WTC11 (cell line): ENCODE measurements at regions not wholly inside any gene's neighbourhood (a gene's known extent, or its start where the extent isn't known, plus 50 kb on each side); places are given as distances from the start of the nearest gene placed in this dataset.

Experiments used
- ATAC-seq: fragments of 200-7000 bp; cut with Tn5 transposase; 2 replicates; pipeline ENCODE4 v1.10.0; 2021; ENCODE audit warnings: mild to moderate bottlenecking, moderate library complexity
- CTCF ChIA-PET: fragments of 300-600 bp; sonication (Branson Sonifier 250); formaldehyde crosslinking; loops from one replicate; lab custom pipeline; 2021; ENCODE audit warnings: antibody characterized with exemption; lab: Charles Lee
- POLR2A ChIA-PET: fragments of 350-600 bp; sonication (Branson Sonifier 250); formaldehyde crosslinking; loops from one replicate; lab custom pipeline; 2021; ENCODE audit warnings: antibody characterized with exemption; lab: Charles Lee
- DNase-seq: peaks from one replicate; pipeline ENCODE4 v3.0.0; 2021; ENCODE audit warnings: low spot score
- H3K27ac Mint-ChIP-seq: 2 replicates; pipeline ENCODE4 v1.8.0; 2021; ENCODE audit warnings: mixed read lengths
- H3K27me3 Mint-ChIP-seq: 2 replicates; pipeline ENCODE4 v1.8.0; 2021; ENCODE audit warnings: low read depth, mild to moderate bottlenecking, moderate library complexity, mixed read lengths
- H3K36me3 Mint-ChIP-seq: 2 replicates; pipeline ENCODE4 v1.8.0; 2021; ENCODE audit warnings: mixed read lengths
- H3K4me1 Mint-ChIP-seq: 2 replicates; pipeline ENCODE4 v1.8.0; 2022; ENCODE audit warnings: mixed read lengths
- H3K4me3 Mint-ChIP-seq: 2 replicates; pipeline ENCODE4 v1.8.0; 2021; ENCODE audit warnings: mild to moderate bottlenecking, moderate library complexity, mixed read lengths
- H3K9me3 Mint-ChIP-seq: 2 replicates; pipeline ENCODE4 v1.8.0; 2021; ENCODE audit warnings: mixed read lengths
- ESRRA ChIP-seq: sonication (generic); formaldehyde crosslinking; IDR thresholded peaks from 2 replicates; pipeline ENCODE4 v1.8.1; 2022; ENCODE audit warnings: mild to moderate bottlenecking, missing genetic modification reagents, borderline replicate concordance
- FOXJ3 ChIP-seq: sonication (generic); formaldehyde crosslinking; IDR thresholded peaks from 2 replicates; pipeline ENCODE4 v1.9.0; 2021; ENCODE audit warnings: missing genetic modification reagents, mild to moderate bottlenecking, borderline replicate concordance
- FOXK1 ChIP-seq: sonication (generic); formaldehyde crosslinking; IDR thresholded peaks from 2 replicates; pipeline ENCODE4 v1.8.0; 2022; ENCODE audit warnings: mild to moderate bottlenecking, moderate library complexity, missing genetic modification reagents
- FOXP1 ChIP-seq: sonication (generic); formaldehyde crosslinking; IDR thresholded peaks from 2 replicates; pipeline ENCODE4 v1.8.0; 2022; ENCODE audit warnings: missing genetic modification reagents, mild to moderate bottlenecking, moderate library complexity, borderline replicate concordance
- GRHL2 ChIP-seq: fragments of 250-450 bp; sonication (Bioruptor Pico); IDR thresholded peaks from 2 replicates; pipeline ENCODE4 v1.8.0; 2022; ENCODE audit warnings: mild to moderate bottlenecking, moderate library complexity; ENCODE audit not compliant: insufficient replicate concordance, severe bottlenecking
- NFE2L1 ChIP-seq: sonication (generic); formaldehyde crosslinking; IDR thresholded peaks from 2 replicates; pipeline ENCODE4 v1.8.1; 2023; ENCODE audit warnings: missing genetic modification reagents
- SMAD4 ChIP-seq: sonication (generic); formaldehyde crosslinking; IDR thresholded peaks from 2 replicates; pipeline ENCODE4 v1.8.0; 2022; ENCODE audit warnings: mild to moderate bottlenecking, missing genetic modification reagents
- TCF7 ChIP-seq: sonication (generic); formaldehyde crosslinking; IDR thresholded peaks from 2 replicates; pipeline ENCODE4 v1.8.0; 2022; ENCODE audit warnings: mild to moderate bottlenecking, low read depth, missing genetic modification reagents, moderate library complexity
- ZNF138 ChIP-seq: sonication (generic); formaldehyde crosslinking; conservative IDR thresholded peaks from 2 replicates; pipeline ENCODE4 v1.8.1; 2022; ENCODE audit warnings: mild to moderate bottlenecking, moderate library complexity, missing genetic modification reagents
- ZNF416 ChIP-seq: fragments of 250-450 bp; sonication (Bioruptor Pico); IDR thresholded peaks from 2 replicates; pipeline ENCODE4 v1.9.0; 2021; ENCODE audit warnings: mild to moderate bottlenecking, inconsistent platforms
- TF ChIP-seq, protein P1 (sequence below): sonication (generic); formaldehyde crosslinking; IDR thresholded peaks from 2 replicates; pipeline ENCODE4 v1.8.0; 2023; ENCODE audit warnings: missing genetic modification reagents, mild to moderate bottlenecking, borderline replicate concordance
- TF ChIP-seq, protein P2 (sequence below): sonication (generic); formaldehyde crosslinking; conservative IDR thresholded peaks from 2 replicates; pipeline ENCODE4 v1.8.1; 2022; ENCODE audit warnings: mild to moderate bottlenecking, missing genetic modification reagents
- TF ChIP-seq, protein P3 (sequence below): sonication (generic); formaldehyde crosslinking; IDR thresholded peaks from 2 replicates; pipeline ENCODE4 v1.8.1; 2023; ENCODE audit warnings: mild to moderate bottlenecking, missing genetic modification reagents, moderate library complexity
- TF ChIP-seq, protein P4 (sequence below): fragments of 250-450 bp; sonication (Bioruptor Pico); conservative IDR thresholded peaks from 2 replicates; pipeline ENCODE4 v1.9.0; 2021; ENCODE audit warnings: mild to moderate bottlenecking
- TF ChIP-seq, protein P5 (sequence below): sonication (generic); formaldehyde crosslinking; IDR thresholded peaks from 2 replicates; pipeline ENCODE4 v1.8.0; 2022; ENCODE audit warnings: mild to moderate bottlenecking, missing genetic modification reagents
- TF ChIP-seq, protein P6 (sequence below): sonication (generic); formaldehyde crosslinking; IDR thresholded peaks from 2 replicates; pipeline ENCODE4 v1.8.1; 2023; ENCODE audit warnings: mild to moderate bottlenecking, missing genetic modification reagents, borderline replicate concordance
- TF ChIP-seq, protein P7 (sequence below): sonication (generic); formaldehyde crosslinking; IDR thresholded peaks from 2 replicates; pipeline ENCODE4 v1.8.0; 2023; ENCODE audit warnings: missing genetic modification reagents
- TF ChIP-seq, protein P8 (sequence below): sonication (generic); formaldehyde crosslinking; IDR thresholded peaks from 2 replicates; pipeline ENCODE4 v1.8.0; 2022; ENCODE audit warnings: missing genetic modification reagents

DNA sequence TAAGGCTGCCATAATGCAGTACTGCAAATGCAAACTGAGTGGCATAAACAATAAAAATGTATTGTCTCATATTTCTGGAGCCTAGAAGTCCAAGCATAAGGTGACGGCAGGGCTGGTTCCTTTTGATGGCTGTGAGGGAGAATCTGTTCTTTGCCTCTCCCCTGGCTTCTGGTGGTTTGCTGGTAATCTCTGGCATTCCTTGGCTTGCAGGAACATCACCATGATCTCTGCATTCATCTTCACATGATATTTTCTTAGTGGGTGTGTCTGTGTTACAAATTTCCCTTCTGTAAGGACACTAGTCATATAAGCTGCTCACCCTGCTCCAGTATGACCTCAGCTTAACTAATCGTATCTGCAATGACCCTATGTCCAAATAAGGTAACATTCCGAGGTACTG, 1104.2 kb upstream of the CITED2 start (continued):
- TF ChIP-seq, protein P1, sequence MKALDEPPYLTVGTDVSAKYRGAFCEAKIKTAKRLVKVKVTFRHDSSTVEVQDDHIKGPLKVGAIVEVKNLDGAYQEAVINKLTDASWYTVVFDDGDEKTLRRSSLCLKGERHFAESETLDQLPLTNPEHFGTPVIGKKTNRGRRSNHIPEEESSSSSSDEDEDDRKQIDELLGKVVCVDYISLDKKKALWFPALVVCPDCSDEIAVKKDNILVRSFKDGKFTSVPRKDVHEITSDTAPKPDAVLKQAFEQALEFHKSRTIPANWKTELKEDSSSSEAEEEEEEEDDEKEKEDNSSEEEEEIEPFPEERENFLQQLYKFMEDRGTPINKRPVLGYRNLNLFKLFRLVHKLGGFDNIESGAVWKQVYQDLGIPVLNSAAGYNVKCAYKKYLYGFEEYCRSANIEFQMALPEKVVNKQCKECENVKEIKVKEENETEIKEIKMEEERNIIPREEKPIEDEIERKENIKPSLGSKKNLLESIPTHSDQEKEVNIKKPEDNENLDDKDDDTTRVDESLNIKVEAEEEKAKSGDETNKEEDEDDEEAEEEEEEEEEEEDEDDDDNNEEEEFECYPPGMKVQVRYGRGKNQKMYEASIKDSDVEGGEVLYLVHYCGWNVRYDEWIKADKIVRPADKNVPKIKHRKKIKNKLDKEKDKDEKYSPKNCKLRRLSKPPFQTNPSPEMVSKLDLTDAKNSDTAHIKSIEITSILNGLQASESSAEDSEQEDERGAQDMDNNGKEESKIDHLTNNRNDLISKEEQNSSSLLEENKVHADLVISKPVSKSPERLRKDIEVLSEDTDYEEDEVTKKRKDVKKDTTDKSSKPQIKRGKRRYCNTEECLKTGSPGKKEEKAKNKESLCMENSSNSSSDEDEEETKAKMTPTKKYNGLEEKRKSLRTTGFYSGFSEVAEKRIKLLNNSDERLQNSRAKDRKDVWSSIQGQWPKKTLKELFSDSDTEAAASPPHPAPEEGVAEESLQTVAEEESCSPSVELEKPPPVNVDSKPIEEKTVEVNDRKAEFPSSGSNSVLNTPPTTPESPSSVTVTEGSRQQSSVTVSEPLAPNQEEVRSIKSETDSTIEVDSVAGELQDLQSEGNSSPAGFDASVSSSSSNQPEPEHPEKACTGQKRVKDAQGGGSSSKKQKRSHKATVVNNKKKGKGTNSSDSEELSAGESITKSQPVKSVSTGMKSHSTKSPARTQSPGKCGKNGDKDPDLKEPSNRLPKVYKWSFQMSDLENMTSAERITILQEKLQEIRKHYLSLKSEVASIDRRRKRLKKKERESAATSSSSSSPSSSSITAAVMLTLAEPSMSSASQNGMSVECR = no peak
- no peak for TF ChIP-seq FOXP1 (CRISPR knock-in tag)
- TF ChIP-seq, protein P2, sequence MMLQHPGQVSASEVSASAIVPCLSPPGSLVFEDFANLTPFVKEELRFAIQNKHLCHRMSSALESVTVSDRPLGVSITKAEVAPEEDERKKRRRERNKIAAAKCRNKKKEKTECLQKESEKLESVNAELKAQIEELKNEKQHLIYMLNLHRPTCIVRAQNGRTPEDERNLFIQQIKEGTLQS (CRISPR knock-in tag) = no peak
- TF ChIP-seq, protein P3, sequence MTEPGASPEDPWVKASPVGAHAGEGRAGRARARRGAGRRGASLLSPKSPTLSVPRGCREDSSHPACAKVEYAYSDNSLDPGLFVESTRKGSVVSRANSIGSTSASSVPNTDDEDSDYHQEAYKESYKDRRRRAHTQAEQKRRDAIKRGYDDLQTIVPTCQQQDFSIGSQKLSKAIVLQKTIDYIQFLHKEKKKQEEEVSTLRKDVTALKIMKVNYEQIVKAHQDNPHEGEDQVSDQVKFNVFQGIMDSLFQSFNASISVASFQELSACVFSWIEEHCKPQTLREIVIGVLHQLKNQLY = no peak
- TF ChIP-seq, protein P4, sequence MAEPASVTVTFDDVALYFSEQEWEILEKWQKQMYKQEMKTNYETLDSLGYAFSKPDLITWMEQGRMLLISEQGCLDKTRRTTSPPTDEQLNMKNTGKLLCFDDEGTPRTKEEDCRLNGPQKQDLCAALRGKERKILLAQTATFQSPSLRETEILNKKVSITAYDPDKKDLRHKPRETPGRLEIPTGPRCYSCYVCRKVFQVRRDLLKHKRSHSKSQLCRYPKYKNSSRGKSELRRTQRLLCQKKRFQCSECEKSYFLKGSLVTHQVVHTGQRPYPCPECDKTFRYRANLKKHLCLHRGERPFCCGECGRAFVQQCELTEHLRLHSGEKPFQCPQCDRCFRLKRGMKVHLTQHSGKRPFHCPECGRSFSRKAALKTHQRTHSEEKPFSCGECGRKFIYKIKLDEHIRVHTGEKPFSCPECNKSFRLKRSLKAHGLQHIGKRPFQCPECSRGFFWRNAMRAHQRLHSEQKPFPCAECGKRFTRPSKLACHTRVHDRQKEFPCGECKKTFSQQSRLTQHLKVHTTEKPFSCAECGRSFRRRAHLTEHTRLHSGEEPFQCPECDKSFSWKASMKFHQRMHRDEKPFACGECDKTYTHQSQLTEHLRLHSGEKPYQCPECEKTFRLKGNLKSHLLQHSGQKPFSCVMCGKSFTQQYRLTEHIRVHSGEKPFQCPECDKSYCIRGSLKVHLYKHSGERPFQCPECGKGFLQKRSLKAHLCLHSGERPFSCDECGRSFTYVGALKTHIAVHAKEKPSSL (CRISPR knock-in tag) = no peak
- TF ChIP-seq, all 79 proteins: peak for 0

DNA sequence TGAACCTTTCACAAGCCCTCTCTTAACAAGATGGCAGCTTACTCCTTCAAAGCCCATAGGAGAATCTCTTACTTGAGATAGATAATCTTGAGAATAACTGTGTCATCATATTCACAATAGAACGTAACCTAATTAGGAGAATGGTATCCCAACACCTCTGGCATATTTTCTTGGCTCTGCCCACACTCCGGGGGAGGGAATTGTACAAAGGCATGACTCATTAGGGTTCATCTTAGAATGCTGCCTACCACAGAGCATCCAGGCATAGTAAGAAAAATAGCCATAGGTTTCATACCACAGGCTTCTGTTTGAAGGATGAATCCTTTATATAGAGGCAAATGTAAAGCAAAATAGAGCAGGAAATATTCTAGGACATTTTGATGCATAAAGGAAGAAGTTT, 1100.6 kb upstream of the CITED2 start:
- TF ChIP-seq FOXK1 (CRISPR knock-in tag) (no peak), ESRRA (CRISPR knock-in tag) (no peak), SMAD4 (no peak), FOXJ3 (CRISPR knock-in tag) (no peak), TCF7 (CRISPR knock-in tag) (no peak), ZNF138 (no peak), ZNF416 (CRISPR knock-in tag) (no peak), GRHL2 (CRISPR knock-in tag) (no peak), NFE2L1 (CRISPR knock-in tag) (no peak)
- TF ChIP-seq, protein P5, sequence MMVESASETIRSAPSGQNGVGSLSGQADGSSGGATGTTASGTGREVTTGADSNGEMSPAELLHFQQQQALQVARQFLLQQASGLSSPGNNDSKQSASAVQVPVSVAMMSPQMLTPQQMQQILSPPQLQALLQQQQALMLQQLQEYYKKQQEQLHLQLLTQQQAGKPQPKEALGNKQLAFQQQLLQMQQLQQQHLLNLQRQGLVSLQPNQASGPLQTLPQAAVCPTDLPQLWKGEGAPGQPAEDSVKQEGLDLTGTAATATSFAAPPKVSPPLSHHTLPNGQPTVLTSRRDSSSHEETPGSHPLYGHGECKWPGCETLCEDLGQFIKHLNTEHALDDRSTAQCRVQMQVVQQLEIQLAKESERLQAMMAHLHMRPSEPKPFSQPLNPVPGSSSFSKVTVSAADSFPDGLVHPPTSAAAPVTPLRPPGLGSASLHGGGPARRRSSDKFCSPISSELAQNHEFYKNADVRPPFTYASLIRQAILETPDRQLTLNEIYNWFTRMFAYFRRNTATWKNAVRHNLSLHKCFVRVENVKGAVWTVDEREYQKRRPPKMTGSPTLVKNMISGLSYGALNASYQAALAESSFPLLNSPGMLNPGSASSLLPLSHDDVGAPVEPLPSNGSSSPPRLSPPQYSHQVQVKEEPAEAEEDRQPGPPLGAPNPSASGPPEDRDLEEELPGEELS (CRISPR knock-in tag) = no peak
- TF ChIP-seq, protein P6, sequence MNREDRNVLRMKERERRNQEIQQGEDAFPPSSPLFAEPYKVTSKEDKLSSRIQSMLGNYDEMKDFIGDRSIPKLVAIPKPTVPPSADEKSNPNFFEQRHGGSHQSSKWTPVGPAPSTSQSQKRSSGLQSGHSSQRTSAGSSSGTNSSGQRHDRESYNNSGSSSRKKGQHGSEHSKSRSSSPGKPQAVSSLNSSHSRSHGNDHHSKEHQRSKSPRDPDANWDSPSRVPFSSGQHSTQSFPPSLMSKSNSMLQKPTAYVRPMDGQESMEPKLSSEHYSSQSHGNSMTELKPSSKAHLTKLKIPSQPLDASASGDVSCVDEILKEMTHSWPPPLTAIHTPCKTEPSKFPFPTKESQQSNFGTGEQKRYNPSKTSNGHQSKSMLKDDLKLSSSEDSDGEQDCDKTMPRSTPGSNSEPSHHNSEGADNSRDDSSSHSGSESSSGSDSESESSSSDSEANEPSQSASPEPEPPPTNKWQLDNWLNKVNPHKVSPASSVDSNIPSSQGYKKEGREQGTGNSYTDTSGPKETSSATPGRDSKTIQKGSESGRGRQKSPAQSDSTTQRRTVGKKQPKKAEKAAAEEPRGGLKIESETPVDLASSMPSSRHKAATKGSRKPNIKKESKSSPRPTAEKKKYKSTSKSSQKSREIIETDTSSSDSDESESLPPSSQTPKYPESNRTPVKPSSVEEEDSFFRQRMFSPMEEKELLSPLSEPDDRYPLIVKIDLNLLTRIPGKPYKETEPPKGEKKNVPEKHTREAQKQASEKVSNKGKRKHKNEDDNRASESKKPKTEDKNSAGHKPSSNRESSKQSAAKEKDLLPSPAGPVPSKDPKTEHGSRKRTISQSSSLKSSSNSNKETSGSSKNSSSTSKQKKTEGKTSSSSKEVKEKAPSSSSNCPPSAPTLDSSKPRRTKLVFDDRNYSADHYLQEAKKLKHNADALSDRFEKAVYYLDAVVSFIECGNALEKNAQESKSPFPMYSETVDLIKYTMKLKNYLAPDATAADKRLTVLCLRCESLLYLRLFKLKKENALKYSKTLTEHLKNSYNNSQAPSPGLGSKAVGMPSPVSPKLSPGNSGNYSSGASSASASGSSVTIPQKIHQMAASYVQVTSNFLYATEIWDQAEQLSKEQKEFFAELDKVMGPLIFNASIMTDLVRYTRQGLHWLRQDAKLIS (CRISPR knock-in tag) = no peak
- TF ChIP-seq, protein P7, sequence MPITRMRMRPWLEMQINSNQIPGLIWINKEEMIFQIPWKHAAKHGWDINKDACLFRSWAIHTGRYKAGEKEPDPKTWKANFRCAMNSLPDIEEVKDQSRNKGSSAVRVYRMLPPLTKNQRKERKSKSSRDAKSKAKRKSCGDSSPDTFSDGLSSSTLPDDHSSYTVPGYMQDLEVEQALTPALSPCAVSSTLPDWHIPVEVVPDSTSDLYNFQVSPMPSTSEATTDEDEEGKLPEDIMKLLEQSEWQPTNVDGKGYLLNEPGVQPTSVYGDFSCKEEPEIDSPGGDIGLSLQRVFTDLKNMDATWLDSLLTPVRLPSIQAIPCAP (CRISPR knock-in tag) = no peak
- TF ChIP-seq, protein P8, sequence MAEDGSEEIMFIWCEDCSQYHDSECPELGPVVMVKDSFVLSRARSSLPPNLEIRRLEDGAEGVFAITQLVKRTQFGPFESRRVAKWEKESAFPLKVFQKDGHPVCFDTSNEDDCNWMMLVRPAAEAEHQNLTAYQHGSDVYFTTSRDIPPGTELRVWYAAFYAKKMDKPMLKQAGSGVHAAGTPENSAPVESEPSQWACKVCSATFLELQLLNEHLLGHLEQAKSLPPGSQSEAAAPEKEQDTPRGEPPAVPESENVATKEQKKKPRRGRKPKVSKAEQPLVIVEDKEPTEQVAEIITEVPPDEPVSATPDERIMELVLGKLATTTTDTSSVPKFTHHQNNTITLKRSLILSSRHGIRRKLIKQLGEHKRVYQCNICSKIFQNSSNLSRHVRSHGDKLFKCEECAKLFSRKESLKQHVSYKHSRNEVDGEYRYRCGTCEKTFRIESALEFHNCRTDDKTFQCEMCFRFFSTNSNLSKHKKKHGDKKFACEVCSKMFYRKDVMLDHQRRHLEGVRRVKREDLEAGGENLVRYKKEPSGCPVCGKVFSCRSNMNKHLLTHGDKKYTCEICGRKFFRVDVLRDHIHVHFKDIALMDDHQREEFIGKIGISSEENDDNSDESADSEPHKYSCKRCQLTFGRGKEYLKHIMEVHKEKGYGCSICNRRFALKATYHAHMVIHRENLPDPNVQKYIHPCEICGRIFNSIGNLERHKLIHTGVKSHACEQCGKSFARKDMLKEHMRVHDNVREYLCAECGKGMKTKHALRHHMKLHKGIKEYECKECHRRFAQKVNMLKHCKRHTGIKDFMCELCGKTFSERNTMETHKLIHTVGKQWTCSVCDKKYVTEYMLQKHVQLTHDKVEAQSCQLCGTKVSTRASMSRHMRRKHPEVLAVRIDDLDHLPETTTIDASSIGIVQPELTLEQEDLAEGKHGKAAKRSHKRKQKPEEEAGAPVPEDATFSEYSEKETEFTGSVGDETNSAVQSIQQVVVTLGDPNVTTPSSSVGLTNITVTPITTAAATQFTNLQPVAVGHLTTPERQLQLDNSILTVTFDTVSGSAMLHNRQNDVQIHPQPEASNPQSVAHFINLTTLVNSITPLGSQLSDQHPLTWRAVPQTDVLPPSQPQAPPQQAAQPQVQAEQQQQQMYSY (CRISPR knock-in tag) = no peak
- TF ChIP-seq, all 79 proteins: peak for 0
- Mint-ChIP-seq H3K27me3 (no peaks in the 10 kb centered on the region), H3K27ac (no peak overlapping the region), H3K4me1 (no peaks in the 10 kb centered on the region), H3K36me3 (no peaks in the 10 kb centered on the region), H3K4me3 (no peak overlapping the region), H3K9me3 (peaks cover 9% of the 10 kb centered on the region)
- ATAC-seq = no peak
- ChIA-PET CTCF (no interaction called here), POLR2A (no interaction called here)
- DNase-seq = no peak
